ENCODE measurements at regions not wholly inside any gene's neighbourhood (a gene's known extent, or its start where the extent isn't known, plus 50 kb on each side); places are given as distances from the start of the nearest gene placed in this dataset.

- TF ChIP-seq CTCF (IDR thresholded peaks at IDR 0.05; ENCODE audit: control insufficient read depth, extremely low read depth, insufficient read depth), result peak; percentile 25; the same call in 1 of the 2 replicates
- H3K4me3 ChIP-seq (ENCODE audit: low read depth, low read length), result no peak overlapping the region
- no peak for DNase-seq (ENCODE audit: low read depth)
These were observed 234.4 kb upstream of the DAPK1 start for GRCh38 chr9:87263291-87263690.

- H3K4me3 ChIP-seq (ENCODE audit: low read depth, low read length), result no peak overlapping the region
- no peak for DNase-seq (ENCODE audit: low read depth)
- TF ChIP-seq CTCF (IDR thresholded peaks at IDR 0.05; ENCODE audit: control insufficient read depth, extremely low read depth, insufficient read depth), result no peak
These were observed 231.0 kb upstream of the DAPK1 start for GRCh38 chr9:87266697-87267096.

DNA sequence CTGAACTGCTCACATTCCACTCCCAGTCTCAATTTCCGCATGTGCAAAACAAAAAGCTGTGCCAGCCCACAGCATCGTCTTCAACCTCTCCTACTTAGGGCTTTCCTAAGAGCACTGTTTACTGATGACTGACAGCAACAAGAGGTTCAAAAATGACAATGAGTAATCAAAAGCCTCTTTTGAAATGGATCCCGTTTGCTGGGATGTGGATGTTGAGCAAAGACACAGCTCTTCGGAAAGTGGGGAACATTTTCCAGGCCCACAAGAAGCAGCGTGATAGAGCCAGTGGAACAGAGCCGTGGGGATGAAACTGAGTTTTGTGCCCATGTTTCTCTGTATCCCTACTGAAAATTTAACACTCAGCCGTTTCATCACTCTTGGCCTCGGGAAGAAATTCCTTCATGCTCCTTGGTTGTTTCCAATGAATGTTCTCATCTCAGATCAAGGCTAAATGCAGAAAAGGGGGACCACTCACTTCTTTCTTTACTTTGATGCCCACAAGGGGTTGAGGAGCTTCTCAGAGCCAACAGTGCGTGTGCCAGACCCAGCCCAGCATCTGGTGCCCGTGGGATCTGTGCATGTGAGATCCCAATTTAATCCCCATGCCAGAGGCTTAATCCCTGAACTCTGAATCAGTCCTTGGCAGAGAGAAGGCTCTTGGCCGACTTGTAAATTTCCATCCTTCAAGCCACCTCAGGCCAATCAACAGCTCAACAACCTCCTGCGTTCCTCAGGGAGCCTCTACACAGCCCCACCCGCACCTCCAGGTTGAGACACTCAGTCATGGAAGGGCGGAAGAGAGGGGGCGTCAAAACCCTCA is 230.2 kb upstream of the DAPK1 start:
- DNase-seq (ENCODE audit: low read depth), result no peak
- no peak for TF ChIP-seq CTCF (IDR thresholded peaks at IDR 0.05; ENCODE audit: control insufficient read depth, extremely low read depth, insufficient read depth)

GRCh38 chr9:87269296-87270176 is 228.1 kb upstream of the DAPK1 start:
- no peak for TF ChIP-seq CTCF (IDR thresholded peaks at IDR 0.05; ENCODE audit: control insufficient read depth, extremely low read depth, insufficient read depth)
- no peak overlapping the region for H3K4me3 ChIP-seq (ENCODE audit: low read depth, low read length)
- DNase-seq (ENCODE audit: low read depth), result no peak

More for the DNA sequence above, 230.2 kb upstream of the DAPK1 start:
- H3K4me3 ChIP-seq (ENCODE audit: low read depth, low read length), result no peak overlapping the region

DNA sequence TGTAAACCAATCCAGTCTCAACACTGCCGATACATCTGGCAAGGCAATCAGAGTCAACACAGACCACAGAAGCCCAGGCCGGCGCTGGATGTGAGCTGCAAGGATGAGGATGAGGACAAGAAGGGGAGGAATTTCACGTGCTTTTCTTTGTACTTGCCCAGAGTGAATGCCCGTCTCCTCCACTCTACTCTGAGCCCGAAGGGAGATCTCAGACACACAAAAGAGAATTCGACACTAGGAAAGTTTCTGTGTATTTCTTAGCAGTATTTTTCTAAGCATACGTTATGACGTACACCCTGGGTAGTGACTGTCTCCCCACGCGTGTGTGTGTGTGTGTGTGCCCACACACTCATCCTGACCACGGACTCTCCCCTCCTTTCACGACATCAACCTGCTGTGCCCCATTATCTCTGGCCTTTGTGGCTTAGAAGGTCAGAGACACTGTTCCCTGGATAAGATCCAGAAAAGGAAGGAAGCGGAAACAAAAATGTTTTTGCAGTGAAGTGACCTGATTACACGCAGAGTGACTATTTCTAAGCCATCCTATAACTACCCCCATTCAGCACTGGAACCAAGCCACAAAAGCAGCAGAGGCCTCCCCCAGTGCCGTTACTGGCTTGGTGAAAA is 227.3 kb upstream of the DAPK1 start:
- no peak for DNase-seq (ENCODE audit: low read depth)
- no peak overlapping the region for H3K4me3 ChIP-seq (ENCODE audit: low read depth, low read length)
- no peak for TF ChIP-seq CTCF (IDR thresholded peaks at IDR 0.05; ENCODE audit: control insufficient read depth, extremely low read depth, insufficient read depth)

GRCh38 chr9:87270848-87271234 is 226.8 kb upstream of the DAPK1 start:
- no peak for DNase-seq (ENCODE audit: low read depth)
- TF ChIP-seq CTCF (IDR thresholded peaks at IDR 0.05; ENCODE audit: control insufficient read depth, extremely low read depth, insufficient read depth), result no peak
- no peak overlapping the region for H3K4me3 ChIP-seq (ENCODE audit: low read depth, low read length)
